Left hindlimb (tissue), 1 donor: ENCODE measurements at regions not wholly inside any gene's neighbourhood (a gene's known extent, or its start where the extent isn't known, plus 50 kb on each side); places are given as distances from the start of the nearest gene placed in this dataset.
"Not testable (repeated sequence)": the region's sequence is repeated elsewhere in the genome, so short reads cannot be mapped to it uniquely, and the experiment has no call there.

ENCODE experiments used
- DNase-seq: peaks from one replicate; pipeline ENCODE4 v3.0.0-alpha.2; 2018

- DNase-seq: no peak
Measured at GRCh38 chr1:232379063-232379434, 250.9 kb downstream of the SIPA1L2 start.

GRCh38 chr1:232378266-232379062, 251.5 kb downstream of the SIPA1L2 start:
- DNase-seq: no peak

- no peak for DNase-seq
Measured at GRCh38 chr1:232377494-232377770, 252.5 kb downstream of the SIPA1L2 start.

GRCh38 chr1:232376632-232377493, 253.1 kb downstream of the SIPA1L2 start:
- DNase-seq: no peak

- no peak for DNase-seq
Measured at GRCh38 chr1:232372841-232373440, 257.0 kb downstream of the SIPA1L2 start.

GRCh38 chr1:232372431-232372830, 257.5 kb downstream of the SIPA1L2 start:
- DNase-seq: no peak

GRCh38 chr1:232369451-232370296, 260.3 kb downstream of the SIPA1L2 start:
- DNase-seq: no peak

- no peak for DNase-seq
Measured at GRCh38 chr1:232368821-232369321, 261.1 kb downstream of the SIPA1L2 start.

- no peak for DNase-seq
Measured at GRCh38 chr1:232367293-232367692, 262.6 kb downstream of the SIPA1L2 start.

- no peak for DNase-seq
Measured at GRCh38 chr1:232364654-232365382, 265.1 kb downstream of the SIPA1L2 start.

- no peak for DNase-seq
Measured at GRCh38 chr1:232363008-232363407, 266.9 kb downstream of the SIPA1L2 start.

- no peak for DNase-seq
Measured at GRCh38 chr1:232357416-232357815, 272.5 kb downstream of the SIPA1L2 start.

GRCh38 chr1:232355162-232356006, 274.5 kb downstream of the SIPA1L2 start:
- DNase-seq: no peak

- DNase-seq: no peak
Measured at GRCh38 chr1:232353001-232353400, 276.9 kb downstream of the SIPA1L2 start.

GRCh38 chr1:232352366-232352765, 277.6 kb downstream of the SIPA1L2 start:
- no peak for DNase-seq

- DNase-seq: no peak
Measured at GRCh38 chr1:232351335-232351734, 278.6 kb downstream of the SIPA1L2 start.

GRCh38 chr1:232346844-232347243, 283.1 kb downstream of the SIPA1L2 start:
- no peak for DNase-seq

- no peak for DNase-seq
Measured at GRCh38 chr1:232344791-232345399, 285.0 kb downstream of the SIPA1L2 start.

GRCh38 chr1:232344186-232344585, 285.7 kb downstream of the SIPA1L2 start:
- not testable (repeated sequence) for DNase-seq

- no peak for DNase-seq
Measured at GRCh38 chr1:232340446-232340845, 289.5 kb downstream of the SIPA1L2 start.

GRCh38 chr1:232339073-232339472, 290.9 kb downstream of the SIPA1L2 start:
- DNase-seq: no peak
